GM10266 (cell line): ENCODE measurements at regions not wholly inside any gene's neighbourhood (a gene's known extent, or its start where the extent isn't known, plus 50 kb on each side); places are given as distances from the start of the nearest gene placed in this dataset.

Source experiments
- DNase-seq: peaks from one replicate; pipeline ENCODE4 v3.0.0; 2012; ENCODE audit errors: extremely low spot score
- TF ChIP-seq, protein P1 (sequence below): IDR thresholded peaks from 2 replicates; pipeline ENCODE4 v1.5.1; 2012; ENCODE audit warnings: mild to moderate bottlenecking, low read depth; ENCODE audit not compliant: control insufficient read depth, insufficient read depth; ENCODE audit errors: missing control alignments

DNA sequence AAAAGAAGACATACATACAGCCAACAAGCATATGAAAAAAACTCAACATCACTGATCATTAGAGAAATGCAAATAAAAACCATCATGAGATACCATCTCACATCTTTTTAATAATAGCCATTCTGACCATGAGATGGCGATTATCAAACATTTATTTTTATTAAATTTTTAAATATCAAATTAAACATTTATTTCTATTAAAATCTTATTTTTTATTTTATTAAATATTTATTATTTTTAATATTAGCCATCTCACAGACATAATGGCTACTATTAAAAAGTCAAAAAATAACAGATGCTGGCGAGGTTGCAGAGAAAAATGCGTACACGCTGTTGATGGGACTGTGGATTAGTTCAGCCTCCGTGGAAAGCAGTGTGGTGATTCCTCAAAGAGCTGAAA lies 264.8 kb upstream of the TENM4 start:
- no peak for DNase-seq
- TF ChIP-seq, protein P1, sequence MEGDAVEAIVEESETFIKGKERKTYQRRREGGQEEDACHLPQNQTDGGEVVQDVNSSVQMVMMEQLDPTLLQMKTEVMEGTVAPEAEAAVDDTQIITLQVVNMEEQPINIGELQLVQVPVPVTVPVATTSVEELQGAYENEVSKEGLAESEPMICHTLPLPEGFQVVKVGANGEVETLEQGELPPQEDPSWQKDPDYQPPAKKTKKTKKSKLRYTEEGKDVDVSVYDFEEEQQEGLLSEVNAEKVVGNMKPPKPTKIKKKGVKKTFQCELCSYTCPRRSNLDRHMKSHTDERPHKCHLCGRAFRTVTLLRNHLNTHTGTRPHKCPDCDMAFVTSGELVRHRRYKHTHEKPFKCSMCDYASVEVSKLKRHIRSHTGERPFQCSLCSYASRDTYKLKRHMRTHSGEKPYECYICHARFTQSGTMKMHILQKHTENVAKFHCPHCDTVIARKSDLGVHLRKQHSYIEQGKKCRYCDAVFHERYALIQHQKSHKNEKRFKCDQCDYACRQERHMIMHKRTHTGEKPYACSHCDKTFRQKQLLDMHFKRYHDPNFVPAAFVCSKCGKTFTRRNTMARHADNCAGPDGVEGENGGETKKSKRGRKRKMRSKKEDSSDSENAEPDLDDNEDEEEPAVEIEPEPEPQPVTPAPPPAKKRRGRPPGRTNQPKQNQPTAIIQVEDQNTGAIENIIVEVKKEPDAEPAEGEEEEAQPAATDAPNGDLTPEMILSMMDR = no peak

DNA sequence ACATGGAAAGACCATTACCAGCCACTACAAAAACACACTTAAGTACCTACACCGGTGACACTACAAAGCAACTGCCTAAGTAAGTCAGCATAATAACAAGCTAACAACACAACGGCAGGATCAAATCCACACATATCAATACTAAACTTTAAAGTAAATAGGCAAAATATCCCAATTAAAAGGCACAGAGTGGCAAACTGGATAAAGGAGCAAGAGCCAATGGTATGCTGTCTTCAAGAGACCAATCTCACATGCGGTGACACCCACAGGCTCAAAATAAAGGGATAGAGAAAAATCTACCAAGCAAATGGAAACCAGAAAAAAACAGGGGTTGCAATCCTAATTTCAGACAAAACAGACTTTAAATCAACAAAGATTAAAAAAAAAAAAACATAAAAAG lies 261.5 kb upstream of the TENM4 start:
- TF ChIP-seq, protein P1 = no peak

GRCh38 chr11:79699246-79699645 lies 258.4 kb upstream of the TENM4 start:
- TF ChIP-seq, protein P1 = no peak
- no peak for DNase-seq

More for the DNA sequence above, 261.5 kb upstream of the TENM4 start:
- no peak for DNase-seq

DNA sequence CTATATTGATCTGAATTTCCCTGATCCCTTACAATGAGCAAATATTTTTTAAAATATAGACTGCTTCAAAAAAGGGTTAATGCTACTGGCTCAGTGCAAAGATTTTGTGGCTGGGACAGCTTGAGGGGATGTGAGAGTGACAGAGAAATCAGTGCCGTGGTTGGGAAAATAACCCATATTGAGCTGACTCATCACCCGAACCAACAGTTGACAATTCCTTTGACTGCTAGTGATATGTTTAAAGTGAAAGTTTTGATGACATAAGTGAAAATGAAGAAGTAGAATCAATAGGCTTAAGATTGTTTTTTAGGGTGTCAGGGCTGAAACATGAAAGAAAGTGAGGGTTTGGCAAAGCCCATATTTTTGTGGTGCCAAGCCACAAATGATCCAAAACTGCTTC lies 257.1 kb upstream of the TENM4 start:
- DNase-seq = no peak
- TF ChIP-seq, protein P1 = no peak

GRCh38 chr11:79694368-79694767 lies 253.5 kb upstream of the TENM4 start:
- DNase-seq = no peak
- TF ChIP-seq, protein P1 = no peak

DNA sequence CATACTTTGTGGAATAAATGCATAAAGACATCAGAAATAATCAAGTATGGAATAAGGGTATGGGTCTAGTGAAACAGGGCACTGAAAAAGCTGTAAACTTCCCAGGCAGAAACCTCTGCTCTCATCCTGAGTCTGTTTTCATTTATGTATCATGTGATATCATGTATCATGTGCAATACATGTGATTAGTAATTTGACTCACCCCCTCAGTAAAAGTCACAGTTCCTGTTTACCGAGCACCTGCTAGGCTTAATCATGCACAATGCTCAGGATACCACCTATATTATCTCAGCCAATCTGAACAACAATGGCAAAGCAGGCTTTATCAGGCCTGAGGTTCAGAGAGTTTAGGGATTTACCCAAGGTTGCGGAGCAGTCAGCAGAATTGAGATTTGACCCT lies 250.6 kb upstream of the TENM4 start:
- TF ChIP-seq, protein P1 = no peak
- DNase-seq = no peak

DNA sequence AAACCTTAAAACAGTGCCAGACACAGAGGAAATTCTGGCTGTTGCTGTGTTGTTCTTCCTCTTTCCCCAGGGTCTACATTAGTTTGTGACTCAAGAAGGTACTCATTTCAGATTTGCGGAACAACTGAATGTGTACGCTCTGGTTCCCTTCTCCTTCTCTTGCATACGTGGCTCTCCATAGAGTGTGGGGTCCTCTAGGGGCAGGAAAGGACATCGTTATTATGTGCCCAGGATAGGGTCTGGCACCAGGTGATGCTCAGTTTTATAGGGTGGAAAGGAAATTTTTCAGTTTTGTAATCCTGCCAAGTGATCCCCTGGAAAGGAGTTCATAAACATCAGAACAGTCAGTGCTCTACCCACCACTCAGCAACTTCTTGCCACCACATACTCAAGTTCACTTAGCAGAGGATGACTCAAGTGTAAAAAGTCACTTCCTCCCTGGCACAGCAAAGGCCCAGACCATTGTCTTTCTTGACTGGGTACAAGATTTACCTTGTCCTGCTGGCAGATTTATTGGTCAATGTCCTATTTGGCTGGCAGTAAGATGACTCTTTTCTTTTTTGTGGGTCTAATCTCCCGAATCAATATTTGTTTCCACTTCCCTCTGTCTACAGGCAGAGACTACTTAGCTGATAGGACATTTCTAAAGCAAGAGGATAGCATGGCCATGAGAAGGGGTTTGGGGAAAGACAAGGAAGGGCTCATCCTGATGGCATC lies 246.0 kb upstream of the TENM4 start:
- TF ChIP-seq, protein P1 = no peak
- DNase-seq = no peak
